ENCODE measurements at regions not wholly inside any gene's neighbourhood (a gene's known extent, or its start where the extent isn't known, plus 50 kb on each side); places are given as distances from the start of the nearest gene placed in this dataset.
"Not testable (repeated sequence)": the region's sequence is repeated elsewhere in the genome, so short reads cannot be mapped to it uniquely, and the experiment has no call there.

GRCh38 chr7:156504006-156504405 is 136.6 kb upstream of the RNF32 start (continued):
- TF ChIP-seq CTCF (IDR thresholded peaks at IDR 0.05) (no peak), ZSCAN20 (CRISPR knock-in tag; IDR thresholded peaks at IDR 0.05) (no peak), HOXB13 (CRISPR knock-in tag; IDR thresholded peaks at IDR 0.05; ENCODE audit: low read depth) (no peak)

GRCh38 chr7:156503196-156503595 is 137.4 kb upstream of the RNF32 start:
- Histone ChIP-seq H3K4me1 (no peaks in the 10 kb centered on the region), H3K4me3 (no peak overlapping the region), H3K9me3 (0 out of 3 replicates have a peak, but pooled peaks cover 2% of the 10 kb centered on the region), H3K27ac (no peak overlapping the region), H3K4me2 (no peak overlapping the region)
- ChIA-PET CTCF (interaction anchor here (1.1 to 1.4 kb wide), 2 partner anchors 11 to 22 kb away, joined by 3 read pairs; no protein-coding TSS in a partner anchor), POLR2A (no interaction called here)
- ATAC-seq (peak; percentile 55 to 64; a peak in 4 of 6 replicates), DNase-seq (ENCODE audit: low read depth in 1 of 2, low spot score in 1 of 2) (no peak), FAIRE-seq (no peak)
- TF ChIP-seq EHMT2 (IDR thresholded peaks at IDR 0.05; ENCODE audit: low read depth) (no peak), CTCF (IDR thresholded peaks at IDR 0.05) (0 out of 3 replicates have a peak, but pooled peaks have one; percentile 6)
- 47% methylated on average over 7 of the region's 7 CpGs for whole genome bisulfite sequencing (ENCODE audit: missing lambda C conversion rate)

GRCh38 chr7:156501815-156502214 is 138.8 kb upstream of the RNF32 start:
- POLR2A ChIA-PET; H3K9me3 ChIP-seq; H3K4me3 ChIP-seq; DNase-seq (ENCODE audit: low read depth in 1 of 2, low spot score in 1 of 2); H3K4me1 ChIP-seq; H3K27ac ChIP-seq; H3K4me2 ChIP-seq; ATAC-seq; CTCF ChIA-PET; FAIRE-seq: not testable (repeated sequence)
- 38% methylated on average over 1 of the region's 1 CpG for whole genome bisulfite sequencing (ENCODE audit: missing lambda C conversion rate)

- CTCF ChIA-PET, result interaction anchor here (1.3 kb wide), 1 partner anchor 10 kb away, joined by 3 read pairs; no protein-coding TSS in a partner anchor
- DNase-seq (ENCODE audit: low read depth in 1 of 2, low spot score in 1 of 2) (no peak), ATAC-seq (no peak)
Measured at GRCh38 chr7:156499247-156499881, 141.2 kb upstream of the RNF32 start.

More at GRCh38 chr7:156499247-156499881, 141.2 kb upstream of the RNF32 start:
- Histone ChIP-seq H3K27ac (no peak overlapping the region), H3K9me3 (0 out of 3 replicates have a peak, but pooled peaks cover 2% of the 10 kb centered on the region), H3K4me1 (no peaks in the 10 kb centered on the region), H3K4me2 (no peak overlapping the region), H3K4me3 (no peak overlapping the region)
- TF ChIP-seq BHLHE40 (IDR thresholded peaks at IDR 0.05; ENCODE audit: low read depth, low read length), result no peak
- no peak for TF ChIP-seq RCOR1 (IDR thresholded peaks at IDR 0.05; ENCODE audit: low read depth, low read length)
- TF ChIP-seq RNF2 (IDR thresholded peaks at IDR 0.05; ENCODE audit: borderline replicate concordance, low read depth), result no peak
- TF ChIP-seq MAX (IDR thresholded peaks at IDR 0.05), result no peak
- TF ChIP-seq CBX2 (IDR thresholded peaks at IDR 0.05; ENCODE audit: borderline replicate concordance, low read depth), result no peak
- no peak for TF ChIP-seq EP300 (IDR thresholded peaks at IDR 0.05)
- TF ChIP-seq ZSCAN20 (CRISPR knock-in tag; IDR thresholded peaks at IDR 0.05), result no peak
- TF ChIP-seq HMGXB4 (CRISPR knock-in tag; IDR thresholded peaks at IDR 0.05; ENCODE audit: borderline replicate concordance), result no peak
- TF ChIP-seq CHD4 (IDR thresholded peaks at IDR 0.05; ENCODE audit: borderline replicate concordance), result no peak
- TF ChIP-seq POLR2A (IDR thresholded peaks at IDR 0.05; ENCODE audit: low read length), result no peak
- no peak for TF ChIP-seq ESRRA (IDR thresholded peaks at IDR 0.05; ENCODE audit: borderline replicate concordance, low read length)
- TF ChIP-seq PBX3 (IDR thresholded peaks at IDR 0.05), result no peak
- WGBS (ENCODE audit: missing lambda C conversion rate), result 56% methylated on average over 12 of the region's 12 CpGs
- POLR2A ChIA-PET, result no interaction called here
- FAIRE-seq, result no peak
